H1 (cell line): ENCODE measurements at regions not wholly inside any gene's neighbourhood (a gene's known extent, or its start where the extent isn't known, plus 50 kb on each side); places are given as distances from the start of the nearest gene placed in this dataset.

Experiments
- CBX8 ChIP-seq: fragments of 300-800, 300-1000 bp; sonication (generic); IDR thresholded peaks from 2 replicates; pipeline ENCODE4 v1.7.1; 2016; ENCODE audit warnings: low read depth, low read length, borderline replicate concordance
- CHD2 ChIP-seq: IDR thresholded peaks from 2 replicates; pipeline ENCODE4 v1.6.1; 2012; ENCODE audit warnings: low read length, improper control_type of control experiment
- CHD7 ChIP-seq: fragments of 300-600 bp; sonication (generic); IDR thresholded peaks from 2 replicates; pipeline ENCODE4 v1.7.1; 2012; ENCODE audit warnings: low read length, moderate library complexity, mild to moderate bottlenecking, inconsistent platforms; ENCODE audit not compliant: insufficient replicate concordance
- FOSL1 ChIP-seq: IDR thresholded peaks from 2 replicates; pipeline ENCODE4 v1.6.1; 2011; ENCODE audit warnings: mild to moderate bottlenecking, low read depth, low read length, moderate library complexity; ENCODE audit not compliant: insufficient read depth
- JUND ChIP-seq: IDR thresholded peaks from 2 replicates; pipeline ENCODE4 v1.6.1; 2011; ENCODE audit warnings: mild to moderate bottlenecking, improper control_type of control experiment, low read length
- SIRT6 ChIP-seq: IDR thresholded peaks from one replicate; pipeline ENCODE4 v1.7.1; 2012; ENCODE audit warnings: low read length, inconsistent platforms

DNA sequence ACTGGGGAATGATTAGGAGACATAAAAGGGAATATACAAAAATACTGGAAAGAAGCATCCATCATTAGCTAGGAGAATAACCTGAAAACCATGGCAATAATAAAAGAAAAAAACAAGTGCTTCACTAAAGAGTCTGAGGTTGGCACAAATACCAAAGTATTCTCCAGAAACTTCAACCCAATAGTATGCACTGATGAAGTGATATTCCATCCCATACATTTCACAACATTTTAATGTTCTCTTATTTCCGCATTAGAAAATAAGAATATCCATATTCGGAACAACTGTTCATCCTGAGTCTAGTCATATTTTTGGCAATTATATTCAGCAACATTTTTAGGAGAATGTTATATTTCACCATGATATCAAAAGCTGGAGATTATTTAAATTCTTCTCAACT lies 116.2 kb downstream of the POSTN start (continued):
- no peak for TF ChIP-seq CHD7
- TF ChIP-seq CBX8, result no peak
- TF ChIP-seq JUND, result no peak
- no peak for TF ChIP-seq CHD2
- no peak for TF ChIP-seq SIRT6
- no peak for TF ChIP-seq FOSL1
